NT2/D1 (cell line): ENCODE measurements at regions not wholly inside any gene's neighbourhood (a gene's known extent, or its start where the extent isn't known, plus 50 kb on each side); places are given as distances from the start of the nearest gene placed in this dataset.
"Not testable (repeated sequence)": the region's sequence is repeated elsewhere in the genome, so short reads cannot be mapped to it uniquely, and the experiment has no call there.

Experiments
- DNase-seq: peaks from one replicate; pipeline ENCODE4 v3.0.0-alpha.2; 2011; ENCODE audit warnings: low read depth, low spot score
- H3K27me3 ChIP-seq: 2 replicates; pipeline ENCODE4 v1.6.0; 2011; ENCODE audit warnings: mild to moderate bottlenecking; ENCODE audit not compliant: insufficient read length, insufficient read depth
- H3K36me3 ChIP-seq: 2 replicates; pipeline ENCODE4 v1.6.1; 2011; ENCODE audit warnings: mild to moderate bottlenecking, low read length, mixed read lengths; ENCODE audit not compliant: insufficient read depth, insufficient read length
- H3K4me1 ChIP-seq: 2 replicates; pipeline ENCODE4 v1.5.1; 2011; ENCODE audit not compliant: insufficient read depth, insufficient read length
- H3K4me3 ChIP-seq: 2 replicates; pipeline ENCODE4 v1.5.1; 2011; ENCODE audit warnings: low read depth; ENCODE audit not compliant: insufficient read length
- H3K9ac ChIP-seq: 2 replicates; pipeline ENCODE4 v1.6.0; 2011; ENCODE audit warnings: low read depth; ENCODE audit not compliant: insufficient read length
- H3K9me3 ChIP-seq: 2 replicates; pipeline ENCODE4 v1.5.1; 2011; ENCODE audit warnings: mild to moderate bottlenecking, low read length; ENCODE audit not compliant: insufficient read depth
- SUZ12 ChIP-seq: IDR thresholded peaks from 2 replicates; pipeline ENCODE4 v1.6.1; 2011; ENCODE audit not compliant: insufficient read length, insufficient read depth; ENCODE audit errors: extremely low read depth
- YY1 ChIP-seq: IDR thresholded peaks from 2 replicates; pipeline ENCODE4 v1.6.1; 2011; ENCODE audit not compliant: insufficient read length, insufficient read depth
- ZNF274 ChIP-seq: IDR thresholded peaks from 2 replicates; pipeline ENCODE4 v1.6.1; 2011; ENCODE audit warnings: mild to moderate bottlenecking, low read depth, low read length

DNA sequence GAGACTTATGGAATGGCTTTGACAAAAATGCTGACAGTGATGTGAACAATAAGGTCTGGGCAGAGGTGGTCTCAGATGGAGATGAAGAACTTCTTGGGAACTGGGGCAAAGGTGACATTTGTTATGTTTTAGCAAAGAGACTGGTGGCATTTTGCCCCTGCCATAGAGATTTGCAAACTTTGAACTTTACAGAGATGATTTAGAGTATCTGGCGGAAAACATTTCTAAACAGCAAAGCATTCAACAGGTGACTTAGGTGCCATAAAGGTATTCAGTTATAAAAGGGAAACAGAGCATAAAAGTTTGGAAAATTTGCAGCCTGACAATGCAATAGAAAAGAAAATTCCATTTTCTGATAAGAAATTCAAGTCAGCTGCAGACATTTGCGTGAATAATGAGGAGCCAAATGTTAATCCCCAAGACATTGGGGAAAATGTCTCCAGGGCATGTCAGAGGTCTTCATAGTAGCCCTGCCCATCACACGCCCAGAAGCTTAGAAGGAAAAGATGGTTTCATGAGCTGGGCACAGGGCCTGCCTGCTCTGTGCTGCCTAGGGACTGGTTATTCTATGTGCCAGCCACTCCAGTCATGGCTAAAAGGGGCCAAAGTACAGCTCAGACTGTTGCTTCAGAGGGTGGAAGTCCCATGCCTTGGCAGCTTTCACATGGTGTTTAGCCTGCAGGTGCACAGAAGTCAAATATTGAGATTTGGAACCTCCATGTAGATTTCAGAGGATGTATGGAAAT is 782.2 kb downstream of the TRAM1L1 start:
- TF ChIP-seq YY1 (no peak), ZNF274 (no peak), SUZ12 (no peak)
- H3K36me3 ChIP-seq: no peaks in the 10 kb centered on the region
- H3K4me1 ChIP-seq: no peaks in the 10 kb centered on the region
- H3K4me3 ChIP-seq: no peak overlapping the region
- DNase-seq: no peak
- no peaks in the 10 kb centered on the region for H3K9me3 ChIP-seq
- H3K27me3 ChIP-seq: no peaks in the 10 kb centered on the region
- H3K9ac ChIP-seq: no peak overlapping the region

DNA sequence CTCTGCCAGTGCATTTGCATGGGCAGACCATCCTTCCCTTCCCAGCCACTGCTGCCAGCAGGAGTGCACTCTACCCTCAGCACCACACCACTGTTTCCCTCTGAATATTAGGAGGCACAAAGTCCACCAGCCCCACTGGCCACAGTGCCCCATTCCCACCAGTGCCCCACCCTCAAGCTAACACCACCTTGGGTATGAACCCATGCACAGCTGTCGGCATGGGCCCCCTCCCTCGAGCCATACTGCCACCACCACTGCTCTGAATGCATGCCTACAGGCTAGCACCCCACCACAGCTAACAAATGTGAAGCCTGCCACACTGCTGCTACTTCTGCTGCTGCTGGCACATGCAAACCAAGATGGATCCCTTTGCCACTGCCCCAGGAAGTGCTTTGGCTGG is 810.4 kb downstream of the TRAM1L1 start:
- Histone ChIP-seq H3K4me3 (no peak overlapping the region), H3K9me3 (no peaks in the 10 kb centered on the region), H3K4me1 (no peaks in the 10 kb centered on the region), H3K36me3 (no peaks in the 10 kb centered on the region), H3K9ac (no peak overlapping the region), H3K27me3 (no peaks in the 10 kb centered on the region)
- TF ChIP-seq SUZ12: no peak
- no peak for TF ChIP-seq ZNF274
- TF ChIP-seq YY1: no peak
- DNase-seq: no peak

DNA sequence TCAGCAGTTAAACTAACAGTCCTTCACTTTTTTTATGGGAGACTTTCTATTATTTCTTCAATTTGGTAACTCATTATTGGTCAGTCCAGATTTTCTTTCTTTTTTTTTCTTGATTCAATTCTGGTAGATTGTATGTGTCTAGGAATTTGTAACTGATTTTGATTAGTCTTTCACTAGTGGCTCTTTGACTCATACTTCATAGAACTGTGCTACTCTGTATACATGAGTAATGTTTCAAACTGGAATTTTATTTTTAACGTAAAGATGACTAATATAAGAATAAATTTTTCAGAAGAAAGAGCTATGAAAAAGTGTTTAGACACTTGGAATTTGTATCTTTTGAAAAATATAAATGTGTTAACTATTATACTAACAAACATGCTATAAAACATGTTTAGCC is 813.0 kb downstream of the TRAM1L1 start:
- H3K4me1 ChIP-seq: no peaks in the 10 kb centered on the region
- TF ChIP-seq SUZ12: no peak
- no peaks in the 10 kb centered on the region for H3K9me3 ChIP-seq
- no peaks in the 10 kb centered on the region for H3K36me3 ChIP-seq
- H3K4me3 ChIP-seq: no peak overlapping the region
- H3K9ac ChIP-seq: no peak overlapping the region
- no peak for DNase-seq
- no peaks in the 10 kb centered on the region for H3K27me3 ChIP-seq

DNA sequence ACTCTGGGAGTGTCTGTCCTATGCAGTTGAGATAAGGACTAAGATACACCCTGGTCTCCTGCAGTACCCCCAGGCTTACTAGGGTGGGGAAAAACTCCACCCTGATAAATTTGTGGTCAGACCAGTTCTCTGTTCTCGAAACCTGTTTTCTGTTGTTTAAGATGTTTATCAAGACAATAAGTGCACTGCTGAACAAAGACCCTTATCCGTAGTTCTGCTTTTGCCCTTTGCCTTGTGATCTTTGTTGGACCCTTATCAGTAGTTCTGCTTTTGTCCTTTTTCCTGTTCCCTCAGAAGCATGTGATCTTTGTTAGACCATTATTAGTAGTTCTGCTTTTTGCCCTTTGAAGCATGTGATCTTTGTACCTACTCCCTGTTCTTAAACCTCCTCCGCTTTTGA is 824.4 kb downstream of the TRAM1L1 start:
- DNase-seq, H3K4me3 ChIP-seq, H3K4me1 ChIP-seq, H3K36me3 ChIP-seq, H3K27me3 ChIP-seq, H3K9me3 ChIP-seq, H3K9ac ChIP-seq: not testable (repeated sequence)

DNA sequence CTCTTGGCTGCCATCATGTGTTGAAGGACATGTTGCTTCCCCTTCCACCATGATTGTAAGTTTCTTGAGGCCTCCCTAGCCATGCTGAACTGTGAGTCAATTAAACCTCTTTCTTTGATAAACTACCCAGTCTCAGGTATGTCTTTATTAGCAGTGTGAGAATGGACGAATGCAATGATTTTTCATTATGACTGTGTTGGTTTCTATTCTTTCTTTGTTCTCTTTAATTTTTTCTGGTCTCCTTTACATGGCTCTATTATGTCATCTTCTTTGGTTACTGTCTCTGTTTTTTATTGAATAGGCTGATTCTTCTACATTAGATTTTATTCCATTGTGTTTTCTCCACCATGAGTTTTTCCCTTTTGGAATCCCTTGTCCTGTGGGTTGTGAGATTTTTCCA is 840.6 kb downstream of the TRAM1L1 start:
- no peak for TF ChIP-seq YY1
- no peak for TF ChIP-seq SUZ12
- TF ChIP-seq ZNF274: no peak
- no peak overlapping the region for H3K4me3 ChIP-seq
- H3K36me3 ChIP-seq: no peaks in the 10 kb centered on the region
- no peaks in the 10 kb centered on the region for H3K27me3 ChIP-seq
- no peaks in the 10 kb centered on the region for H3K4me1 ChIP-seq
- no peak overlapping the region for H3K9ac ChIP-seq
- no peak for DNase-seq
- no peaks in the 10 kb centered on the region for H3K9me3 ChIP-seq

DNA sequence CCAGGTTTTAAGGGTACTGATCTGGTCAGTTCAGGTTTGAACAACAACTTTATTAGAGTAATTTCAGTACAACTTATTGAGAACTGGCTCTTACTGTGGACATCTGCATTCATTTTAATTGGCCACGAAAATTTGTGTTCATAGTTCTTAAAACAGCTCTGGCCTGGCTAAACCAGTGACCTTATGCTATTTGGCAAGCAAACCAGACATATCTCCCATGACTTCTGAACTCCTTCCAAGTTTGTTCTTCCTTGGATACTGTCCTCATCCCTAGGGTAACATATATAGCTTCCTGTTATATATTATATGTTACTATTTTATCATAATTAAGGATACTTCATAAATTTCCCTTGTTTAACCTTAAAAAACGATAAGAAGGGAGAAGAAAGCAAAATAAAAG is 841.9 kb downstream of the TRAM1L1 start:
- no peaks in the 10 kb centered on the region for H3K9me3 ChIP-seq
- H3K27me3 ChIP-seq: no peaks in the 10 kb centered on the region
- H3K9ac ChIP-seq: no peak overlapping the region
- H3K36me3 ChIP-seq: no peaks in the 10 kb centered on the region
- TF ChIP-seq ZNF274: no peak
- H3K4me1 ChIP-seq: no peaks in the 10 kb centered on the region
- DNase-seq: no peak
- H3K4me3 ChIP-seq: no peak overlapping the region

DNA sequence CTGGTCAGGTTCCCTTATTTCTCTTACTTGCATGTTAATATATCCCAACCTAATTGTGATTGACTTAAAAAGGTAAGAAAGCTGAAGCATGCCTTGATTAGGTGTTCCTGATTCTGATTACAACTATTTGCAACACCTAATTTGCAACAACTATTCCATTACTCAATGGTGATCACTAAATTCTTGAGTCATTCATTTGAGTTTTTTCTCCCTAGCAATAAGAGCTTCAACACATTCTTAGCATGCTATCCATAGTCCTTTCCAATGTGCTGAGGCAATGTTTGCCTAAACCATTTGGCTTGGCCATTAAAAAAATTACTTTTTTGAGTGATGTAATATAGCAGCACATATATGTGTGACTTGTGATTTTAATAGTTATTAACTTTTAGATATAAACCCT is 851.4 kb downstream of the TRAM1L1 start:
- DNase-seq: no peak
- no peak overlapping the region for H3K9ac ChIP-seq
- TF ChIP-seq ZNF274: no peak
- H3K27me3 ChIP-seq: no peaks in the 10 kb centered on the region
- no peak overlapping the region for H3K4me3 ChIP-seq
- no peaks in the 10 kb centered on the region for H3K9me3 ChIP-seq
- H3K36me3 ChIP-seq: no peaks in the 10 kb centered on the region
- H3K4me1 ChIP-seq: no peaks in the 10 kb centered on the region

DNA sequence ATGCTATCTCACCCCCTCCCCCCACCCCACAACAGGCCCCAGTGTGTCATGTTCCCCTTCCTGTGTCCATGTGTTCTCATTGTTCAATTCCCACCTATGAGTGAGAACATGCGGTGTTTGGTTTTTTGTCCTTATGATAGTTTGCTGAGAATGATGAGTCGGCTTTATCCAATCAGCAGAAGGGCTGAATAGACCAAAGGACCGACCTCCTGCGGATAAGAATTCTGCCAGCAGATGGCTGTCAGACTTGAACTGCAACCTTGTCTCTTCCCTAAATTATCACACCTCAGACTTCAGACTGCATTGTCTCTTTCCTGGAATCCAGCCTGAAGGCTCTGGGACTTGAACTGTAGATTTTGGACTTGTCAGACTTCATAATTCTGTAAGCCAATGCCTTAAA is 853.4 kb downstream of the TRAM1L1 start:
- H3K9me3 ChIP-seq, H3K36me3 ChIP-seq, H3K4me3 ChIP-seq, H3K9ac ChIP-seq, H3K4me1 ChIP-seq, H3K27me3 ChIP-seq: not testable (repeated sequence)
- DNase-seq: peak; percentile 22
